Retinal pigment epithelial cell (primary cell): ENCODE measurements at regions not wholly inside any gene's neighbourhood (a gene's known extent, or its start where the extent isn't known, plus 50 kb on each side); places are given as distances from the start of the nearest gene placed in this dataset.

Source experiments
- DNase-seq: peaks from one replicate; pipeline ENCODE4 v3.0.0-alpha.2; 2010; ENCODE audit warnings: low read depth
- H3K4me3 ChIP-seq: 2 replicates; pipeline ENCODE4 v1.5.1; 2011; ENCODE audit warnings: mild to moderate bottlenecking, low read length, control low read depth, moderate library complexity
- CTCF ChIP-seq: conservative IDR thresholded peaks from 2 replicates; pipeline ENCODE4 v1.5.1; 2011; ENCODE audit warnings: low read depth, low read length, control low read depth, inconsistent platforms

- H3K4me3 ChIP-seq: no peak overlapping the region
- TF ChIP-seq CTCF: no peak
- DNase-seq: no peak
Measured at GRCh38 chr5:27742805-27743204, 704.4 kb upstream of the CDH9 start.

GRCh38 chr5:27734838-27735237 lies 696.5 kb upstream of the CDH9 start:
- DNase-seq: no peak
- TF ChIP-seq CTCF: no peak
- H3K4me3 ChIP-seq: no peak overlapping the region

GRCh38 chr5:27733237-27733636 lies 694.9 kb upstream of the CDH9 start:
- DNase-seq: no peak
- TF ChIP-seq CTCF: no peak
- no peak overlapping the region for H3K4me3 ChIP-seq

- TF ChIP-seq CTCF: no peak
- DNase-seq: no peak
- H3K4me3 ChIP-seq: no peak overlapping the region
Measured at GRCh38 chr5:27727254-27727653, 688.9 kb upstream of the CDH9 start.

- H3K4me3 ChIP-seq: no peak overlapping the region
- no peak for TF ChIP-seq CTCF
- no peak for DNase-seq
Measured at GRCh38 chr5:27722337-27722736, 684.0 kb upstream of the CDH9 start.

- no peak overlapping the region for H3K4me3 ChIP-seq
- TF ChIP-seq CTCF: no peak
- DNase-seq: peak; percentile 49
Measured at GRCh38 chr5:27708534-27708933, 670.1 kb upstream of the CDH9 start.

- no peak for DNase-seq
- H3K4me3 ChIP-seq: no peak overlapping the region
- no peak for TF ChIP-seq CTCF
Measured at GRCh38 chr5:27706832-27707231, 668.4 kb upstream of the CDH9 start.
